Left ventricle myocardium superior (tissue), 1 donor: ENCODE measurements at regions not wholly inside any gene's neighbourhood (a gene's known extent, or its start where the extent isn't known, plus 50 kb on each side); places are given as distances from the start of the nearest gene placed in this dataset.
"Not testable (repeated sequence)": the region's sequence is repeated elsewhere in the genome, so short reads cannot be mapped to it uniquely, and the experiment has no call there.

ENCODE experiments used
- ATAC-seq: fragments of 200-7000 bp; cut with Tn5 transposase; one replicate; pipeline ENCODE4 v1.9.1; 2020; ENCODE audit warnings: mild to moderate bottlenecking, moderate library complexity
- DNase-seq: peaks from one replicate; pipeline ENCODE4 v3.0.0-alpha.2; 2020
- intact Hi-C: fragments of 100-400 bp; cut with micrococcal nuclease; formaldehyde crosslinking; loops from one replicate; pipeline ENCODE4 v1.11.0; 2022
- donor health status: DM: no; HTN: yes; CAD: no; lungs with severe emphysema.

GRCh38 chr10:43845121-43845520, 196.4 kb upstream of the ZNF32 start:
- no peak for DNase-seq
- intact Hi-C loops: no loop called here
- no peak for ATAC-seq

- no peak for DNase-seq
- ATAC-seq: no peak
- intact Hi-C loops: no loop called here
Measured at GRCh38 chr10:43844221-43844620, 195.5 kb upstream of the ZNF32 start.

- DNase-seq: peak; percentile 74
- ATAC-seq: peak; percentile 82
- intact Hi-C loops: no loop called here
Measured at GRCh38 chr10:43843321-43844101, 194.8 kb upstream of the ZNF32 start.

- ATAC-seq: no peak
- intact Hi-C loops: no loop called here
- DNase-seq: no peak
Measured at GRCh38 chr10:43842496-43842895, 193.8 kb upstream of the ZNF32 start.

- DNase-seq: no peak
- ATAC-seq: no peak
- intact Hi-C loops: no loop called here
Measured at GRCh38 chr10:43842072-43842471, 193.4 kb upstream of the ZNF32 start.

- intact Hi-C loops: no loop called here
- ATAC-seq: no peak
- no peak for DNase-seq
Measured at GRCh38 chr10:43839973-43840372, 191.3 kb upstream of the ZNF32 start.

- ATAC-seq, DNase-seq, intact Hi-C loops: not testable (repeated sequence)
Measured at GRCh38 chr10:43834751-43835150, 186.1 kb upstream of the ZNF32 start.

GRCh38 chr10:43827853-43828252, 179.2 kb upstream of the ZNF32 start:
- ATAC-seq (peak; percentile 11), DNase-seq (no peak)
- intact Hi-C loops: no loop called here

GRCh38 chr10:43825984-43826383, 177.3 kb upstream of the ZNF32 start:
- DNase-seq (peak; percentile 28), ATAC-seq (no peak)
- intact Hi-C loops: no loop called here

GRCh38 chr10:43825421-43825820, 176.7 kb upstream of the ZNF32 start:
- DNase-seq (peak; percentile 30), ATAC-seq (peak; percentile 19)
- intact Hi-C loops: no loop called here

- ATAC-seq: peak; percentile 94
- peak; percentile 81 for DNase-seq
- intact Hi-C loops: no loop called here
Measured at GRCh38 chr10:43824934-43825333, 176.3 kb upstream of the ZNF32 start.

GRCh38 chr10:43822631-43823580, 174.2 kb upstream of the ZNF32 start:
- intact Hi-C loops: no loop called here
- peak; percentile 29 for ATAC-seq
- DNase-seq: peak; percentile 46

- intact Hi-C loops: no loop called here
- DNase-seq: peak; percentile 49
- ATAC-seq: no peak
Measured at GRCh38 chr10:43821103-43821502, 172.4 kb upstream of the ZNF32 start.

- ATAC-seq (no peak), DNase-seq (no peak)
- intact Hi-C loops: no loop called here
Measured at GRCh38 chr10:43820663-43821062, 172.0 kb upstream of the ZNF32 start.

- no peak for DNase-seq
- intact Hi-C loops: no loop called here
- ATAC-seq: no peak
Measured at GRCh38 chr10:43819464-43820230, 171.0 kb upstream of the ZNF32 start.

GRCh38 chr10:43818687-43819086, 170.0 kb upstream of the ZNF32 start:
- no peak for DNase-seq
- no peak for ATAC-seq
- intact Hi-C loops: no loop called here

- ATAC-seq: peak; percentile 29
- DNase-seq: no peak
- intact Hi-C loops: no loop called here
Measured at GRCh38 chr10:43817368-43817767, 168.7 kb upstream of the ZNF32 start.

GRCh38 chr10:43816351-43817321, 168.0 kb upstream of the ZNF32 start:
- intact Hi-C loops: no loop called here
- peak; percentile 38 for DNase-seq
- ATAC-seq: peak; percentile 96
